H54 (cell line): ENCODE measurements at regions not wholly inside any gene's neighbourhood (a gene's known extent, or its start where the extent isn't known, plus 50 kb on each side); places are given as distances from the start of the nearest gene placed in this dataset.

Experiments
- DNase-seq: peaks from one replicate; pipeline ENCODE4 v3.0.0; 2011; ENCODE audit warnings: low spot score, mixed read lengths; ENCODE audit not compliant: insufficient read length
- FAIRE-seq: peaks from 3 replicates; lab custom pipeline; 2011; peaks lifted over from hg19 to GRCh38; lab: Jason Lieb, UNC
- POLR2A ChIP-seq: IDR thresholded peaks from 2 replicates; pipeline ENCODE4 v1.6.1; 2011; ENCODE audit warnings: low read depth, mild to moderate bottlenecking, low read length

DNA sequence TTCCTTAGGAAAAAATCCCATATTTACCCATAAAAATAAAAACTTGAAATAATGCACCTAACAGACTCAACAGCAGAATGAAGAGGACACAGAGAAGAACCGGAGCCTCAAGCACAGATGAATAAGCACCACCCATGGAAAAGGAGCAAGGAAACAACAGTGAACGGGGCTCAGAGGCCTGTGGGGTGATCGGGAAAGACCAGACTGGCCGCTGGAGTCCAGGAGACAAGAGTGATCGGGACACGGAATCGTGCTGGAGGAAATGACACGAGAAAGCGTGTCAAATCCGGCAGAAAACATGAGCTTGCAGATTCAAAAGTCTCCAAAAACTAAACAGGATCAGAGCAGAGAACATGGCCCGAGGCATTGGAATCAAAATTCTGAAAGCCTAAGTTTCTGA lies 448.0 kb upstream of the SALL3 start:
- DNase-seq (no peak), FAIRE-seq (no peak)
- no peak for TF ChIP-seq POLR2A

DNA sequence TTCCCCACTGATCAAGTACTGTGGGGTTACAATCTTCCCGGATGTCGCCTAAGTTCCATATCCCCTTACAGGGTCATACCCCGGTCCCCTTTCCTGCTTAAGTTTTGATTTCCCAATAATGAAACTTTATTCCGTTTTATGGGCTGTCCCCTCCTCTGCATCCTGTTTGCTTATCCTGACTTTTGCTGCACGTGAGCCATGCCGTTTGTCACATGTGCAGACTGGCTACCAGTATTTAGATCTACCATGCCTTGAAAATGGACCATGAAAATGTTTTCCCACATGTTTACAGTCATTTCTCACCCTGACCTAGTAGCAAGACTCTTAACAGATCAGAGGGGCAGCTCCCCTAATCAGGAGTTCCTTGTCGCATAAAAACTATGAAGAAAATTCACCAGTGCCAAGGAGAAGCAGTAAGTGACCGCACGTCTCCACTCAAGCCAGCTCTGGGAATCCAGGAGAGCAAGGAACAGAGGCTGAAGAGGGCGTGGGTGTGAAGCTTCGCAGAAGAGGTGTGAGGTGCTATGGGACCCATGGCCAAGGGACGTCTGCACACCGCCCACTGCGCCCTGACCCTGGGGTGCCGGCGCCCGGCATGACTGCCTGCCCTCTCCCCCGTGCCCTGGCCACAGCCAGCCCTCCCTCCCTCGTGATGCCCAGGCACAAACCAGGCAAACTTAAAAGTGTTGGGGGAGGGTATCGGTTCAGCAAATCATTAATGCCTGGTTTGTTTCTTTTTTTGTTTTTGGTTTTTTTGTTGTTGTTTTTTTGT lies 440.8 kb upstream of the SALL3 start:
- no peak for DNase-seq
- TF ChIP-seq POLR2A: no peak
- FAIRE-seq: no peak

DNA sequence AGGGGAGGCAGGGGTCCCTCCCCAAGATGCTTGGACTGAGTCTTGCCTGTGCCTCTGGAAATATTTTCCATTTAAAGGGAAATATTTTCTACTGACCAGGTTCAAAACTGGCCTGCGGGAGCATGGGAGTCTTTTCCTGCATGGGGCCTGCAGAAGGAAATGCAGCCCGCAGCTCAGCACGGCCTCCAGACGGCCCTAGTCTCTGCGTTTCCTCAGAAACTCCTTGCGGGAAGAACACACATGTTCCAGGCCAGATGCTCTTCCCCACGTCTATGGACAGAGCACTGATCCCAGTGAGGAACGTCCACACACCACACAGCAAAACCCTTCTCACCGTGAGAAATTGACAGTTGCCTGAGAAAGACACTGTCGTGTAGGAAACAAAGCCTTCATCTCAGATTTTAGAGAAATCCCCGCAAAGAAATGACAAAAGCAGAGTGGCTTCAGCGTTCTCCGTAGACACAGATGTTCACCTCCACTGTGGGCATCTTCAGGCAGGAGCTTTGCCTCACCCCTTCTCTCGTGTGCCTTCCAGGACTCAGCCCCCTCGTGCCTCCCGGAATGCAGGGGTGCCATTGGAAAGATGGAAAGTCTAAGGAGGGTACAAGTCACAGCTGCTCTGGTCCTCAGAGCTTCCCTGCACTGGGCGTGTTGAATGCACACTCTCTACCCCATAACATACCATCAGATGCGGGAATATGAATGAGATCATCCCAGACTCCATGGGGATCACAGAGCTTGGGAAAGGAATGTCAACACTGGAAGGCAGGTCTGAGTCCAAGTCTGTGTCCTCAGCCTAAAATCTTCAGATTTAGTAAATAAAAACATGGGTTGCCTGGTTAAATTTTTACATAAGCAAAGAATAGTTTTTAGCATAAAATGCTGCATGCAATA lies 438.7 kb upstream of the SALL3 start:
- TF ChIP-seq POLR2A: no peak
- FAIRE-seq: no peak

DNA sequence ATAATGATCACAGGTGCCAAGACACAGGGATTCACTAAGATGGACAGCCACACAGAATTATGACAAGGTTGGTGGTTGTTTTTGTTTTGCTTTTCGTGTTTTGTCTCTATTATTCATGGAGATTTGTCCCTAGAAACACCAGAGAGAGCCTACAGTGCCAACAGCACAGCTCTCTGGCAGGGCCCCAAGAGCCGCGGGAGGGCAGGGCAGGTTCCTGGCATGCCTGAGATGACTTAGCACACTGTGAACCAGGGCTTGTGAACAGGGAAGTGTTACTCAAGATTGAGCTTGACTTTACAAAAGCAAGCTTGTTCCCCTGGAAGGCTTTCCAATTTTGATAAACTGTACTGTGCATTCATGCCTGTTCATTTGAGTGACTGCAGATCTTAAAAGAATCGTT lies 437.4 kb upstream of the SALL3 start:
- DNase-seq (no peak), FAIRE-seq (no peak)
- TF ChIP-seq POLR2A: no peak

More for the DNA sequence above, 438.7 kb upstream of the SALL3 start:
- no peak for DNase-seq

DNA sequence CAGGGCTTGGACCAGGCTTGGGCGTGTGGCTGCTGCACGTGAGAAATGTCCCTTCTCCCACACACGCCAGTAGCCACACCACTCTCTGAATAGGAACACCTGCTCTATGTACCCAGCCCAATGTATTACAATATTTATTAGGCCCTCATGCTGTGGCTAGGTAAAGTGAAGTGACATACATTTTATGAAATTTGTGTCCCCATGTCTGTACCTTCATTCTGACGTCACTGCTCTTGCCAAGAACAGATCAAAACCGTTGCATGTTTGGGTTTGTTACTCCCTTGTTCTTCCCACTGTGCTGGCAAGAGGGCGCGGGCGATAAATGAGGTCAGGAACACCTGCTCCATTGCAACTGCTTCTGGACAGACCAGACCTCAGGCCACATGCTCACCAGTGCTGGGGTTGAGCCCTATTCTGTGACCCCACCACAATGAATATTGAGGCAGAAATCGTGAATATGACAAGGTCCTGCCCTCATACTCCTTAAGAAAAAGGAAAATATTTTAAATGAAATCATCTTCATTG lies 436.4 kb upstream of the SALL3 start:
- FAIRE-seq (no peak), DNase-seq (no peak)
- TF ChIP-seq POLR2A: no peak

DNA sequence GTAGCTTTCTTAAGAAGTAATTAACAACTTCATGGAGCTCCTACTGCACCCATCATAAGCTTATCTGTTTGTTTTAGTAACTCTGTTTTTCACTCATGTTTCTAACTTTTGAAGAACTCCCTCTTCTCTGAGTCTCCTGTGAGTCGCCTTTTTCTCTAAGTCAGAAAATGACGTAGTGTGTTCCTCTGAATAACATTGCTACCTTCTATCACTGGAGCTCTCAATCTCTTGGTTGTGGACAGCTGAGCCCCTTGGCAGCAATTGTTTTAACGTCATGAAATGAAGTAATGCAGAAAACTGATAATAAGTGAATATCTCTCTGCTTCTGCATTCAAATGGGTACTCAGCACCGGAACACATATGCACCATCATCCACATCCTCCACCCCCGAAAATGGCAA lies 433.3 kb upstream of the SALL3 start:
- FAIRE-seq (no peak), DNase-seq (no peak)
- no peak for TF ChIP-seq POLR2A

DNA sequence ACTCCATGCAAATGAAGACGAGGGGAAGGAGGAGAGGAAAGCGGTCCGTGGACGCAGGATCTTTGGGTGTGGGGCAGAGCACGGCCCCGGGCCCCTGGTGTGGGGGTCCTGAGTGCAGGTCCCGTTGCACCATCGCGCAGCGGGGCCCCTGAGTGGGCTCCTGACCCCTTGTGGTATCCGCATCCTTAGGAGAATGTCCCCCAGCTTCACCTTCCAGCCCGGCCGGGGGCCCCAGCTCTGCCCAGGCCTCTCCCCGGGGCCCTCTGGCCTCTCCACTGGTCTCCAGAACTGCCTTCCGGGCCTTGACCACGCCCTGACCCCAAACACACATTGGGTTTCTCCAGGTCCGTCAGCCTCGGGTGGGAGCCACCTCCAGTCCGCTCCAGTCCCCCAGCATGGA lies 431.8 kb upstream of the SALL3 start:
- TF ChIP-seq POLR2A: no peak
- FAIRE-seq: no peak
- DNase-seq: no peak

DNA sequence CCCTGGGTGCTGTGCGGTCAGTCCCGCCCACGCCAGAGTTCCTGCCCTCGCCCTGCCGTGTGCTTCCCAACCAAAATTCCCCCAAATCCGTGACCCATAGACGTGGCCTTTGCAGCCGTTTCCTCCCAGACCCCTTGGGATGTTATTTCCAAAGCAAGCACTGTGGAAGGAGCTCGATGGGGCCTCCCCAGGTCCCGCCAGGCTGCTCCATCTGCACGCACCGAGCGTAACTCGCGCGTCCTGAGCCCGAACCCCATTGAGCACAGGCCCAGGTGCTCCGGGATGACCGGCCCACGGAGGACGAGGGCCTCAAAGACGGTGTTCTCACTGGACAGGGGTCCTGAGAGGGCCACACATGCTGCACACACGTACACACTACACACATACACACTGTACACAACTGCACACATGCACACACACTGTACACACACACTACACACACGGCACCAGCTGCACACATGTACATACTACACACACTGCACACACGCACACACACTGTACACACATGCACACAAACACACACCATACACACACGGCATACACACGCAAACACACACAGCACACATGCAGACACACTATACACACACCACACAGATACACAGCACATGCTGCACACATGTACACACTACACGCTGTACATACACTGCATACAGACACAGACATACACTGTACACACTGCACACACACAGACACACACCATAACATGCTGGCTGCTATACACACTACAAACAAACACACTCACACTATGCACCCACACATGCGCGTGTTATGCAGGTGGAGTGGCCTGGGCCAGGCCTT lies 431.2 kb upstream of the SALL3 start:
- FAIRE-seq: no peak
- DNase-seq: no peak
- TF ChIP-seq POLR2A: no peak

DNA sequence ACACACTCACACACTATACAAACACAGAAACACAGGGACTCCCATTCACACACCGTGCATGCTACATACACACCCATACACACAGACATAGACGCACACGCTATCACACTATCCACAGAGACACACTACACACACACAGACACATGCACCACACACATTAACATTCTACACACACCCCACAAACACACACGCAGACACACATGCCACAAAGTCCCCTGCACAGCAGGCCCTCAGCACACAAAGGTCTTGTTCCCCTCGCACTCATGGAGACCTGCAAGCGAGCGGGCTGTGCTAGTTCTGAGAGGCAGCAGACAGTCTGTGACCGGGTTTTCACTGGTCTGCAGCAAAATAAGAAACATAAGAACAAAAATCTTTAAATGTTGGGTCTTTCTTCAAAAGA lies 429.6 kb upstream of the SALL3 start:
- no peak for DNase-seq
- no peak for FAIRE-seq
- TF ChIP-seq POLR2A: no peak

DNA sequence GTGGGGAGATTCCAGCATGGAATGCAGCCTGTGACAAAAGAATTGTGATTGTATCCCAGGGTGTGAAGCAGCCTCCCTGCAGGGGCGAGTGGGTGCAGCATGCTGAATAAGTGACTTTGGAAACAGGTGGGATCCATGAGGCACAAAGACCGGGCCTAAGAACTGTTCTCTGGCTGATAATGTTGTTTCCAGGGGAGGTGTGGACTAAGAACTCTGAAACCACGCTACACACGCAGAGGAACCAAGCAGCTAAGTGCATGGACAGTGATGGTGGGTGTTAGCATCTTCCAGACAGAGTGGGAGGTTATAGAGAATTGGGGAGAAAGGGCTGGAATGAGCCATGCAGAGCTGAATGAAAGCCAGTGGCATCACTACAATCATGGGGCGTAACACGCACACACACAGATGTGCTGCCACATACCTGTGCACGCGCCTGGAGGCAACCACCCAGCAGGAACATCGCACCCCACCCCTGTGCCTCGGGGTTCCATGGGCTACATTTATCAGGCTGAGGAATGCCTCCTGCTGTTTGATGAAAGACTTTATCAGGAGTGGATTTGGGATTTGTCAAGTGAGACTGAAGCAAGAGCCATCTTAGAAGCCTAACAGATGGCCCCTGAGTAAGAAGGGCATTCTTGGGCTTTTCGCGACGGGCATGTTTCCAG lies 424.5 kb upstream of the SALL3 start:
- no peak for TF ChIP-seq POLR2A
- DNase-seq: no peak
- FAIRE-seq: no peak

DNA sequence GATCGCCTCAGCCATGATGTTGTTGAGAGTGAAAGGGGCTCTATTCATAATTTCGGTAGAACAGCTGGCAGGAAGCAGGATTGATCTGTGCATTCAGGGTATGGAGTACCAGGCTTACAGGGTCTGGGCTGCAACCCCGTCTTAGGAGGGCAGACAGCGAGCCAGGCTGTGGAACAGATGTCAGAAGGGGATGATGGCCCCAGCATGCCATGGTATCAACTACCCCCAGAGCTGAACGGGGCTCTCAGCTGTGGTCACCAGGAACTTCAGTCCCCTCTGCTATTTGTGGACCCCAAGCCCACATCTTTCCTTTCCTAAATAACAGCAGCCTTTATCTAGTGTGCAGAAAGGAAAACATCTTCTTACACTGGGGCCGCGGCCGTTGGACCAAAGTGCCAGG lies 422.2 kb upstream of the SALL3 start:
- no peak for DNase-seq
- TF ChIP-seq POLR2A: no peak
- no peak for FAIRE-seq

DNA sequence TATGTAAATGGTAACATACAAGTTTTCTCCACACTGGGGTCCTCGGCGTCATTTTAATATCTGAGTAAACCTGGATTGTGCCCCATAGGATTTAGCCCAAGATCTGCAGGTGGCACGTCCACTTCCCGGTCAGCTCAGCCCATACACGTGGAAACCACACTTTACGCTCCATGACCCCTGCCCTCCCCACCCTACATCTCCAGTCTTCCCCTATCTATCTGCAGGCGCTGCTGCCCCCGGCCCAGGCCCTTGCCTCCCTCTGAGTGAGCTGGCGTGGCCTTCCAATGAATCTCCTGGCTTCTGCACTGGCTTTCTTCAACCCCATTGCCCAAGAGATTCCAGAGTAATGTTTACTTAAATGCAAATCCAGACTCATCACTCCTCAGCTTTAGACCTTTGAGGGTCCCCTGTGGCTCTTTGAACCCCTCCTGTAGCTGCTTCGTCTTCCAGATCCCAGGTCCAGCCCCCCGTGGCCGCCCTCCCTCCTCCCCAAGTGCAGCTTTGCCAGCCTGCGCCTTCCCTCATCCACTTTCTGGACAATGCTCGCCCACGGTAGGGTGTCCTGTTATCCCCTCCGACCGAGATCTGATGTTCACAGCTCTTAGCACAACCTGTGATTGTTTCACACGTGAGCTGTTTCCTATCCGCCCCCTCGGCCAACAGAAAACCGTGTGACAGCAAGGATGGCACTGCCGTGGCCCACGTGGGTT lies 421.4 kb upstream of the SALL3 start:
- TF ChIP-seq POLR2A: no peak
- DNase-seq: no peak

More for the DNA sequence above, 421.4 kb upstream of the SALL3 start:
- FAIRE-seq: no peak
